ENCODE measurements at regions not wholly inside any gene's neighbourhood (a gene's known extent, or its start where the extent isn't known, plus 50 kb on each side); places are given as distances from the start of the nearest gene placed in this dataset.
A peak's percentile ranks its signal among the peaks of the same experiment; 100 is the strongest.

- in situ Hi-C loops (cut with HindIII; ENCODE audit: extremely low pct_ligation_motif_present, low pct_unique_long_range_greater_than_20kb), result no loop called here
These were observed 906.9 kb downstream of the BRD1 start for GRCh38 chr22:48920776-48921241.

More at GRCh38 chr22:48920776-48921241, 906.9 kb downstream of the BRD1 start:
- ChIA-PET POLR2A (no interaction called here), CTCF (ENCODE audit: low intra/inter-chr PET ratio, low total read pairs) (no interaction called here)
- no TSS peak for BruUV-seq (replicated peaks)
- FAIRE-seq, result no peak
- H3K27me3 ChIP-seq (ENCODE audit: control insufficient read depth in 1 of 2, insufficient read depth in 2 of 2, low read length in 2 of 2), result peaks cover 6 to 8% of the 10 kb centered on the region in 2 experiments; a peak in 4 of 5 replicates
- TF ChIP-seq CREBL2 (CRISPR knock-in tag; IDR thresholded peaks at IDR 0.05; ENCODE audit: borderline replicate concordance) (no peak), ZNF687 (CRISPR knock-in tag; IDR thresholded peaks at IDR 0.05) (peak; percentile 71), HOXA3 (CRISPR knock-in tag; IDR thresholded peaks at IDR 0.05) (0 out of 2 replicates have a peak, but pooled peaks have one; percentile 22), MAX (IDR thresholded peaks at IDR 0.05) (peak; percentile 43; the same call in 1 of the 2 replicates), ZBTB33 (CRISPR knock-in tag; IDR thresholded peaks at IDR 0.05) (0 out of 2 replicates have a peak, but pooled peaks have one; percentile 9), BORCS8-MEF2B (CRISPR knock-in tag; IDR thresholded peaks at IDR 0.05) (no peak), KDM3A (CRISPR knock-in tag; IDR thresholded peaks at IDR 0.05; ENCODE audit: low read depth) (no peak)
- H2AFZ ChIP-seq (ENCODE audit: low read length), result no peak overlapping the region
- ATAC-seq, result peak; percentile 41
- no peaks in the 10 kb centered on the region for H3K79me2 ChIP-seq (ENCODE audit: insufficient read depth, low read length)
- H3K36me3 ChIP-seq (replicated peaks in 1 of 2; ENCODE audit: control insufficient read depth in 1 of 2, insufficient read depth in 2 of 2, low read length in 2 of 2), result no peaks in the 10 kb centered on the region
- H3K4me3 ChIP-seq (replicated peaks in 1 of 3; ENCODE audit: insufficient read depth in 1 of 3, low read depth in 2 of 3, low read length in 3 of 3), result no peak overlapping the region
- WGBS (ENCODE audit: low lambda C conversion rate), result 42% methylated on average over 3 of the region's 13 CpGs
- H3K4me2 ChIP-seq (ENCODE audit: low read depth, low read length), result no peak overlapping the region
- intact Hi-C loops (cut with micrococcal nuclease; ENCODE audit: unreplicated experiment), result no loop called here
- H3K9ac ChIP-seq (ENCODE audit: insufficient read depth, low read depth, low read length), result no peak overlapping the region
- peaks cover 52% of the 10 kb centered on the region for H3K4me1 ChIP-seq (ENCODE audit: insufficient read depth, low read length)
- DNase-seq (ENCODE audit: low spot score), result no peak
- H4K20me1 ChIP-seq (ENCODE audit: insufficient read depth, low read length), result no peaks in the 10 kb centered on the region
- H3K27ac ChIP-seq (ENCODE audit: extremely low read length, insufficient read depth, low read length), result no peak overlapping the region
- peaks cover 12% of the 10 kb centered on the region for H3K9me3 ChIP-seq (ENCODE audit: low read length)

Measured in HepG2 (cell line).